HG03469 (cell line): ENCODE measurements at regions not wholly inside any gene's neighbourhood (a gene's known extent, or its start where the extent isn't known, plus 50 kb on each side); places are given as distances from the start of the nearest gene placed in this dataset.
"Not testable (repeated sequence)": the region's sequence is repeated elsewhere in the genome, so short reads cannot be mapped to it uniquely, and the experiment has no call there.

Experiments
- ATAC-seq: cut with Tn5 transposase; IDR thresholded peaks from one replicate; pipeline ENCODE4 v1.9.1; 2021; ENCODE audit warnings: mild to moderate bottlenecking, moderate library complexity, moderate number of reproducible peaks; ENCODE audit not compliant: unreplicated experiment

GRCh38 chr6:164749221-164750064 is 560.0 kb downstream of the C6orf118 start:
- ATAC-seq: no peak

DNA sequence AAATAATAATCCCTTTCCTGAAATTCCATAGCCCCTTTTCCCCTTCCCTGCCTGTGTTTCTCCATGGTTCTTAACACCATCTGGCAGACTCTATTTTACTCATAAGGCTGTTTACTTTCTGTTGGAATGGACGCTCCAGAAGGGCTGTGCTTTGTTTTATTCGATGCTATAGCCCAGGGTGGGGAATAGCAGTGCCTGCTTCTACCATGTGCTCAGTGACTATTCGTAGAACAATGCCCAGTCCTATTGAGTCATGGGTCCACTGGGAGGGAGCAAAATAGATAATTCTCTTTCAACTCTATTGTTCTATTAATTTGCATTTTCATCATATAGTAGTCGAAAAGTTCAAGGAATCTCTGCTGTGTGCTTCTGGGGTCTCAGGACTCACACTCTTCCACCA is 565.1 kb downstream of the C6orf118 start:
- ATAC-seq: no peak

- ATAC-seq: no peak
Measured at GRCh38 chr6:164741938-164742451, 567.4 kb downstream of the C6orf118 start.

GRCh38 chr6:164736090-164736489 is 573.3 kb downstream of the C6orf118 start:
- ATAC-seq: not testable (repeated sequence)

DNA sequence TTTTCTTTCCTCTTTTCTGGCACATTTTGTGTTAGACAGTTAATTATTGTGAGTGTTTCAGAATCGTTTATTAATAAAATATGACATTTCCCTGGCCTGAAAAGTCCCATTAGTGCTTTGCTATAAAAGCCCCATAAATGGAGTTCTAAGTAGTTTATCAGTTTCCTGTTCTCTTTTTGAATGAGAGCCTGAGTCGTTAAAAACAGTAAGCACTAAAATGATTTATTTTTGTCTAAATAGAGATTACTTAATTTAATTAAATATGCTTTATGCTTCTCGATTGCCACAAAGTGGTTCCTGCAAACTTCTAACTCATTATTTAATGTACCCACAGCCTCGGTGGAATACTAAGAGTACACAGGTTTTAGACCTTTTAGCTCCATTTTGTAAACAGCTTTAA is 577.9 kb downstream of the C6orf118 start:
- ATAC-seq: no peak

GRCh38 chr6:164721460-164721859 is 587.9 kb downstream of the C6orf118 start:
- ATAC-seq: no peak

- ATAC-seq: no peak
Measured at GRCh38 chr6:164700497-164700896, 608.9 kb downstream of the C6orf118 start.

DNA sequence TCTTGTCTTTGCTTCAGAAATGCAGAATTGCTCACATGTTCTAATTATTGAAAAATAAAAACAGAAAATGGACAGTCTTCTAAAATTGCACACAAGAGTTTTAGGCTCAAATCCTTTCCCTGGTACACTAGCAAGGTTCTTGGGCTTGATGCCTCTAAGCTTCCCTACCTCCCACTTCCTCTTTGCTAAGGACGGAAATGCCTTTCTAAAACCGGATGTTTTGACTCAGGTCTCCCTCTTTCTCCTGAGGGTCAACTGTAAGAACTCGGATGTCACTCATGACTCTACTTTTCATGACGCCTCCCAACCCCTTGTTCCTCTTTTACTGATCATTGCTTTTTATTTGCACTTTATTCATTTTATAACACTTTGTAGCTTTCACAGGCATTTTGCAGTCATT is 613.5 kb downstream of the C6orf118 start:
- no peak for ATAC-seq

DNA sequence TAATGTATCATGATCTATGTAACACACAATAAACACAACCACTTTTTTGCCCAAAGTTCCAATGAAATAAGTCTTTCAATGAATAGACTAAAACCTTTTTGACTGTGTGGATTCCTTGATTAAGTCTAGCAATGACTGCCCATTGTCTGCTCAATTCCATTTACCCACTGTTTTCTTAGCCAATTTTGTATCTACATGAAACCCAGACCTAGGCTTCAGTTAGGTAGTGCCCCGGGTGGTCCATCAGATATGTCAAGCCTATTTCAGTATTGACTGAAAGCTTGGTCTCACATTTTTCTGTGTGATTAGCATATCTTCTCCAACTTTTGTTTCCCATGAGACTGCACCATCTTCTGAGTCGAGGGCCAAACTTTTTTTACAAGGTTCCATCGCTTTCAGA is 615.0 kb downstream of the C6orf118 start:
- no peak for ATAC-seq

DNA sequence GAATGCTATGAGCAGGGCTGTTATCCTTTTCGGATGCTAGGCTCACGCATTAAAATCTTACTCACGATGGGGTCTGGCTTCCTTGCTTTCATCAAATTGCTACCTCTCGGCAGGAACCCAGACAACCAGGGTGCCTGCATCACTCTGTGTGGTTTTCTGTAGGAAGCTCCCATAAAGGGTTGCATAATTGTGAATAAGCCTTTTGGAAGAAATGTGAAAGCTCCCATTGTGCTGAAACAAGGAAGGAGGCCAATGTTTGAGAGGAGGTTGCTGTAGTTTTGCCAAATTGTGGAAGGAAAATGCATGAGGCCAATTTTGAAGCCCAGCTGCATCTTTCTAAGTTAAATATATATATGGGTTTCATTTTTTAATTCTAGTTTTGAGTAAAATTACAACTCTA is 615.5 kb downstream of the C6orf118 start:
- ATAC-seq: no peak

GRCh38 chr6:164692772-164693510 is 616.5 kb downstream of the C6orf118 start:
- ATAC-seq: no peak

DNA sequence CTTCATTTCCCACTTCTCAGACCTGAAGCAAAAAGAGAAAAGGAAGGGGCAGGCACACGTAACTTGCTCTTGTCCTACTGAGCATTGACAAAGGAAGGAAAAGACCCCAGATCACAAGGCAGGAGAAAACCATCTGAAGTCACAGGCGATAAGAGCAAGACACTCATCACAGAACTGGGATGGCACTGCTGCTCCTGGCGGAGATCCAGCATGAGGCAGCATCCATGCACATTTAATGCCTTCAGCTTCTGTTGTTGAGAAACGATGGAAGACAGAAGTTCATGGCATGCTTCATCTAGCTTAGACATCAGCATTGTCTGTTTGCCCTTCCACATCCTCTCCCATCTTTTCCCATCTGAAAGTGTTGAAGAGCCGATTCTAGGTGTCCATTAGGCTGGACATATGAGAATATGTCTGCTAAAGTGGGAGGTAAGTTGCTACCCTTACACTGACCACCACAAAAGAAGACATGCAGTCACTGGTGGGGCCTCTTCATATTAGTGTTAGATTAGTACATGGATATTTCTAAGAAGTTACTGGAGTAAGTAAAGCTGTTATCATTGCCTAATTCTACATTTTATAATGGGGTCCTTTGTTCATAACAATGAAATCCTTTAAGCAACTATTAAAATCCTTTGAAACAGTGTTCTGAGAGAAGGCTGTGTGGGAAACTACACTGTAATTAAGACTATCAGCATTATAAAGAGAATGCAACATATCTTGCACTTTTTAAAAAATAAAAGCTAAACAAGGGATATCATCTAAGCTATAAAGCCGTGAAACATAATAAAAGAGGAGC is 618.5 kb downstream of the C6orf118 start:
- no peak for ATAC-seq

GRCh38 chr6:164690241-164690640 is 619.2 kb downstream of the C6orf118 start:
- no peak for ATAC-seq

GRCh38 chr6:164665328-164665727 is 644.1 kb downstream of the C6orf118 start:
- ATAC-seq: no peak

DNA sequence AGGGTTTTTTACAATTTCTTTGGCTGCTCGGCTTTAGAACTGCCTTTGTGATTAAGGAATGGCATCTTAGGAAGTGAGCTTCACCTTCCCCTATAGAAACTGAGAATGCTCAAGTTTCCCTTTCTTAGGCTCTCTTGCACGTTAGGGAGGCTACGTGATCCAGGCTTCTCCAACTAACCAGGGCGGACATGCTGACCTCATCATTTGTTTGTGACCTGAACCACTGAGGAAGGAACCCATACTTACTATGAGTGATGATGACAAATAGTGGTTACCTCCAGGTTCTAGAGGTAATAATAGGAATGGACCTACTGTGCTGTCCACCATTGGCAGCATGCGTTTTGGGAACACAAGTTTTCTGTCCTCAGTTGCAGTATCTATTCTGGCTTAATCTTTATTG is 645.8 kb downstream of the C6orf118 start:
- ATAC-seq: no peak

DNA sequence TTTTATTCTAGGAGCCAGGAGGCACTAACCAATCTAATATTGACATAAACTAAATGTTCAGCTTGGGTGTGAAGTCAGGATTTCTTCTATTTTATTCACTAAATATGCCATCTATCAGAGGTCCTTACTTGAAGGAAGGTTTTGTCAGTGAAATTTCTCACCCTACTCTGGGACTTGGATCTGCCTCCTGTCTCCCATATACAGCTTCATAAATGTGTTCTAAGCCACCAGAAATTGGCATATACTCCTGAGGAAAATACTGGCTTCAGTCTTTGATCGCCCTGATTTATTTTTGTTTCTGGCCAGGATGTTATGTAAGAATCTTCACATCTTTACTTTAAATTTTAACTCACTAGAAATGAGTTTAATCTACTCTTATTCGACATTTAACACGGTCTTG is 647.7 kb downstream of the C6orf118 start:
- no peak for ATAC-seq

DNA sequence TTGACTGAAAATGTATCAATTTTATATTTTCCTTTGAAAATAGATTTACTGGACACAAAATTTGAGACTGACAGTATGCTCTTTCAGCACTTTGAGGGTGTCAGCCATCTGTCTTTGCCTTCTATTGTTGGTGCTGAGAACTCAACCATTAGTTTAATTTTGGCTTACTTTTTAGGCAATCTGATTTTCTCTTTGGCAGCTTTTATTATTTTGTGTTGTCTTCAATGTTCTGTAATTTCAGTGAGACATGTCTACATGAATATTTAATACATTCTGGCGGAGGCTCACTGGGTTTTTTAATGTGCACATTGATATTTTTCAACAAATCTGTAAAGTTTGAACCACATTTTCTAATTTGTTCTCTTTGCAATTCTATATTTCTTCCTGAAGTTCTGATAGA is 648.6 kb downstream of the C6orf118 start:
- no peak for ATAC-seq

DNA sequence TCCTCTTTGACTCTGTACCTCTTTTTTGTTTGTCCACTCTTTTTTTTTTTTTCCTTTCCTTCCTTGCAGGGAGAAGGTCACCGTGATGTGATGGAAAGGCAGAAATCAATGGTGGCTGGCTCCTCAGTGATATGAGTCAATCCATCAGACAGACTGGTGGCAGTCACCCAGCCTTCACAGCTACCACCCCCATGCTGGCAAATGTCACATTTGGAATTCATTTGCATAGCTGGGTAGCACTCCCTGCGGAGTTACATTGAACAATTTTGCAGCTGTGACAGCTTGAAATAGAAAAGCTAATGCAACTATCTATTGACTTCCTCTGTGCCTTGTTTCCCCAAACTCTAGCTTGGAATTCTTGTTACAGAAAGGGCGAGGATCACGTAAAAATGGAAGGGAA is 668.4 kb downstream of the C6orf118 start:
- no peak for ATAC-seq

DNA sequence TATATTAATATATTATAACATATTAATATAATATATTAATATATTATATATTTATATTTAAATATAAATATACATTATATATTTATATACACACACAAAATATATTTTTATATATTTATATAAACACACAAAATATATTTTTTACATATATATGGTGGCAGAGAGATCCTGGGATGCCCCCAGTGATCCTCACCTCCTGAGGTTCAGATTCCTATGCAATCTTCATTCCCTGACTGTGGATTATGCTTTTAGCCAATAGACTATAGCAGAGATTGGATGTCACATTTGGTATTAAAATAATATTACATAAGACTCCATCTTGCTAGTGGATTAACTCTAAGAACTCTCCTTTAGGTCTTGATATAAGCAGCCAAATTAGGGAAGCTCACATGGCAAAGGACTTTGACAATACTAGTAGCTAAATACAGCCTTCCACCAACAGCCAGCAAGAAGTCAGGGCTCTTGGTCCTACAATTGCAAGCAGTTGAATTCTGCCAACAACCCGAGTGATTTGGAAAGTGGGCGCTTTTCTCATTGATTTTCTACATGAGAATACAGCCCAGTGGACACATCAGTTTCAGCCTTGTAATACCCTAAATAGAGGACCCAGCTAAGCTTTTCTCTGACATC is 681.0 kb downstream of the C6orf118 start:
- ATAC-seq: no peak

GRCh38 chr6:164616917-164617524 is 692.4 kb downstream of the C6orf118 start:
- ATAC-seq: no peak
